ENCODE measurements at regions not wholly inside any gene's neighbourhood (a gene's known extent, or its start where the extent isn't known, plus 50 kb on each side); places are given as distances from the start of the nearest gene placed in this dataset.

- TF ChIP-seq CTCF (IDR thresholded peaks at IDR 0.05) = no peak
- TF ChIP-seq EP300 (IDR thresholded peaks at IDR 0.05) = no peak
- no peak for TF ChIP-seq POLR2A (IDR thresholded peaks at IDR 0.05)
Measured at GRCh38 chr2:139020287-139020686, 240.1 kb upstream of the NXPH2 start.

Data from upper lobe of left lung (tissue), 4 donors.